Stimulated activated effector memory CD8-positive, alpha-beta T cell treated with anti-CD3 and anti-CD28 coated beads, Interleukin-12 subunit alpha, Interleukin-12 subunit beta, amount 100 ng/mL, for 72 hours (primary cell): ENCODE measurements at regions not wholly inside any gene's neighbourhood (a gene's known extent, or its start where the extent isn't known, plus 50 kb on each side); places are given as distances from the start of the nearest gene placed in this dataset.
"Not testable (repeated sequence)": the region's sequence is repeated elsewhere in the genome, so short reads cannot be mapped to it uniquely, and the experiment has no call there.

Experiments used
- ATAC-seq: fragments of 150-1000 bp; cut with Tn5 transposase; 2 replicates; pipeline ENCODE4 v1.10.0; 2021
- DNase-seq, 2 donors: peaks; one replicate each; pipeline ENCODE4 v3.0.0; 2021 to 2022; ENCODE audit warnings: low spot score in 2 of 2
- H3K27ac Mint-ChIP-seq: one replicate; pipeline ENCODE4 v1.8.0; 2022; ENCODE audit warnings: mild to moderate bottlenecking, mixed read lengths
- H3K36me3 Mint-ChIP-seq: one replicate; pipeline ENCODE4 v1.8.0; 2022; ENCODE audit warnings: mild to moderate bottlenecking, mixed read lengths
- H3K4me1 Mint-ChIP-seq: one replicate; pipeline ENCODE4 v1.8.0; 2022; ENCODE audit warnings: mixed read lengths
- H3K4me3 Mint-ChIP-seq: one replicate; pipeline ENCODE4 v1.8.0; 2022; ENCODE audit warnings: mild to moderate bottlenecking, mixed read lengths
- H3K9me3 Mint-ChIP-seq: one replicate; pipeline ENCODE4 v1.8.0; 2022; ENCODE audit warnings: mixed read lengths

DNA sequence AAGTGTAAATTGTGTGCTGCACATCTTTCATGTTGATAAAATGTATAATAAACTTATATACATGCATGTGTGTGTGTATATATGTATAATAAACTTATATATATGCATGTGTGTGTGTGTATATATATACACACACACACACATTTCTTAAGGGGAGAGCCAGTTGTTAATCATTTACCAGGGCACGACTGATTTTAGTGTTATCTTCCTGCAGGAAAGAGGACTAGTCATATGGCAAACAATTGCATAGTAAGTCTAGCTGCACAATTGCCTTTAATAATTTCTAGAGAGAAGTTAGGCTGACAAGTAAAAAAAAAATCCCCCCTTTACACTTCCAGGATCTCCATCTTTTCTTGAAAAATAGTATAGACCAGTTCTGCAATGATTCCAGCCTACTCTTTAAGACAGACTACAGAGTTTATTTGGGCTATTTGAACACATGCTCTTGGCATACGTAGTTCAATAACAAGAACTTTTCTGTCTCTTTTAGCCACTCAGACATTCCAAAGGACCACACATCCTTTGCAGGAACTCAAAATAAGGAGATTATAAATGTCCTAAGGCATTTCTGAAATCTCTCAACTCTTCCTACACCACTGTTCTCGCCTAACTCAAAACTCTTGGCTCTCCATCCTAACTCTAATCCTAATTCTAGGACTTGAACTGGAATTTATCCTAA lies 163.6 kb upstream of the SETMAR start:
- DNase-seq (no peak), ATAC-seq (no peak)
- H3K36me3 Mint-ChIP-seq = no peaks in the 10 kb centered on the region
- no peak overlapping the region for H3K4me3 Mint-ChIP-seq
- no peaks in the 10 kb centered on the region for H3K9me3 Mint-ChIP-seq
- no peaks in the 10 kb centered on the region for H3K4me1 Mint-ChIP-seq
- H3K27ac Mint-ChIP-seq = no peak overlapping the region

DNA sequence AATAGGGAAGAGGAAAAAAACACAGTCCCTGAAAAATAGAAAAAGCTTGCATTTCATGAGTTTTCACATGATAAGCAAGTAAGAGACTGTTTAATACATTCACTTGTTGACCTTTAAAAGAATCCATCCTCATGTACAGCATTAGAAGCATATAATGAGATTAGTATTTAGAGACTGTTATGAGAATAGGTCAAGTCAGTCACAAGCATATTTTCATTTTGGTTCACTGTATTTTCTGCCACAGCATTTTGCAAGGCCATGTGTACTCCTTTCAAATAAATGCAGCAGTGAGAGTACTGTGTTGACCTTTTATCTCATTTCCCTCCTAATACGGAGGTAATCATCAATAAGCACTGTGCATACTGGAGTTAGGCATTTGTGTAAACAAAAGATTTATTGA lies 162.2 kb upstream of the SETMAR start:
- ATAC-seq (no peak), DNase-seq (no peak)
- Mint-ChIP-seq H3K36me3 (no peaks in the 10 kb centered on the region), H3K9me3 (peaks cover under 1% of the 10 kb centered on the region), H3K4me1 (no peaks in the 10 kb centered on the region), H3K4me3 (no peak overlapping the region), H3K27ac (no peak overlapping the region)

DNA sequence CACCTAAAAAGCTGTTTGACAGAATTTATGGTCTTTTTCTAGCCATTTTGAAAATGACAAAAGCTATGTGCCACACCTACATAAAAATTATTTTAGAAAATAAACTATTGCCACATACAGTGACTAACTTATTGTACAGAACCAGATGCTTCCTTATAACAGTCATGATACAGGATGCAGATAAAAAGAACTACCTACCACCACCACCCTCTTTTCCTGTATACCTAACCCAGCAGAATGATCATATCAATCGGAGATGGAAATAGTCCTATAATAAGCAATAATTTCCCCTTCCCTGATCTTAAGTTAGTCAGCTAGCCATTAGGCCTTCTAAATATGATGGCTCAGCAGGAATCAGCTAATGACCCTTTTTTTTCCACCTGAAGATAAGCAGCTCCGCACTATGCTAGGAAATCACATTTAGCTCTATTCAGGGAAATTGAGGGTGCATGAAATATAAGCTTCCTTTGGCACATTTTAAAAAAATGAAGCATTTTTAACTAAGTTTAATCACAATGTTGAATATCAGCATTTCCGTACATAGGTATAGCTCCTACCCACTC lies 155.5 kb upstream of the SETMAR start:
- H3K4me3 Mint-ChIP-seq = no peak overlapping the region

DNA sequence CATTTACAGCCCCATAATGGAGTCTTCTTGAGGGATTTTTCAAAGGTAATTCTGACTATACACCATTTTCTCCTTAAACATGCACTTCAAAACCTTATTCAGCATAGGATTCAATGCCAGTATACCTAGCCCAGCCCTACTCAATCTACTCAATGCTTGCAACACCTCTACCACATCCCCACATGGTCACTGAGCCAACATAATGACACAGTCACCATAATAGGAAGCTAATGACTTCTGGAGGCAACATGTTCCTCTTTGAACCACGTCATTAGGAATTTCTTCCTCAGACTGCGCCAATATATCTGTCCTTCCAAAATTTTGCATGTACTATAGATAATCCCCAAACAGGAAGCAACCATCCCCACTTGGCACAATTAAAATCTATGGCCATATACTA lies 153.9 kb upstream of the SETMAR start:
- Mint-ChIP-seq H3K4me1 (no peaks in the 10 kb centered on the region), H3K9me3 (peaks cover 3% of the 10 kb centered on the region), H3K4me3 (no peak overlapping the region)

More for the DNA sequence above, 155.5 kb upstream of the SETMAR start:
- H3K36me3 Mint-ChIP-seq = no peaks in the 10 kb centered on the region
- no peak overlapping the region for H3K27ac Mint-ChIP-seq
- H3K9me3 Mint-ChIP-seq = peaks cover 3% of the 10 kb centered on the region
- no peaks in the 10 kb centered on the region for H3K4me1 Mint-ChIP-seq
- no peak for ATAC-seq
- no peak for DNase-seq

DNA sequence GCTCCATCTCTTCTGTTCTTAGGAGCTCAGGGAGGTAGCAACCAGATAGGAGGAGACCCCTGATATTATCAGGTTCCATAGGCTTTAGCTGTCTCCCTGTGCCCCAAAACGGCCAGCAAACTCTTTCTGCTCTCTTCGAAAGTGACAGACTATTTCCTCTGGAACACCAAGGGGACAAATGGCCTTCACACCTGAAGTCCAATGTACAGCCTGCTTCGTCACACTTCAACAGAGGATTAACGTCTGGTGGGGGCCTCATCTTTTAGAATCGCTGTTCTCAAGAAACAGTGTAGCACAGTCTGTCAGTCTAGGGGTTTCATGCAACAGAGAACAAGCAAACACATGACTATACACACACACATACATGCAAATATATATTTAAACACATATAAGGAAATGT lies 152.4 kb upstream of the SETMAR start:
- Mint-ChIP-seq H3K36me3 (no peaks in the 10 kb centered on the region), H3K27ac (no peak overlapping the region), H3K4me1 (no peaks in the 10 kb centered on the region), H3K4me3 (no peak overlapping the region), H3K9me3 (peaks cover 3% of the 10 kb centered on the region)
- ATAC-seq (no peak), DNase-seq (no peak)

More for the DNA sequence above, 153.9 kb upstream of the SETMAR start:
- Mint-ChIP-seq H3K27ac (no peak overlapping the region), H3K36me3 (no peaks in the 10 kb centered on the region)
- ATAC-seq = no peak
- DNase-seq = no peak

DNA sequence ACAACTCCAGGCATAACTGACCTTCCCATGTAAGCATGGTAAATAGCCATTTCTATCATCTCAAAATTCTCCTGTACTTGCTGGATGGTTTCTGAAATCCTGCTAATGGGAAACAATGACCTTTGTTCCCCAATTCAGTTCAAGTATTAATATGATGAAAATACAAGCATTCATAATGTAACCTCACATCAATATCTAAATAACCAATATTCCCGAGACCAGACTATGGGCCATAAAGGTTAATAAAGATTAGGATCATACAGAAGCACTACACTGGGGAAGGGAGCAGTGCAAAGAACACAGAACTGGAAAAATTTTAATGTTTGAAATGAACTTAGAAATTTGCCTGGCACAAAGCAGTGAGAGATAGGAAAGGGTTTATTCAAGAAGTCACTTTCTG lies 151.3 kb upstream of the SETMAR start:
- Mint-ChIP-seq H3K4me1 (no peaks in the 10 kb centered on the region), H3K27ac (no peak overlapping the region), H3K4me3 (no peak overlapping the region), H3K36me3 (no peaks in the 10 kb centered on the region), H3K9me3 (no peaks in the 10 kb centered on the region)
- DNase-seq (no peak), ATAC-seq (no peak)

DNA sequence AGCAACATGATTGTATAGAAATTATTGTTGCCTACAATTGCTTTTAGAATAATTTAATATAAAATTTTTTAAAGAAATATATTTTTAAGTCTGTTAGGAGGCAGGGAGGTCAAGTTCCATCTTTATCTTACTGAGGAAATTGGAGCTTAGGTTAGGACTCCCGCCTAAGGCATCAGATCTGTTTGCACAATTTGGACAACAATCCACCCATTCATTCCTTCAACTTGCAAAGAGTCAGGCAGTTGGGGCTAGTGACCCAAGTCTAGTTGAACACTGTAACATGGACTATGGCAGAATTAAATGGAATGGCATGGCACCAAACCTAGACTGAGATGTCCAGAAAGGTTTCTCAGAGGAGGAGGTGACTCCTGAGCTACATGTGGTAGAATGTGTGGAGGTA lies 149.4 kb upstream of the SETMAR start:
- no peak overlapping the region for H3K4me3 Mint-ChIP-seq
- ATAC-seq (no peak), DNase-seq (no peak)
- no peaks in the 10 kb centered on the region for H3K36me3 Mint-ChIP-seq
- no peaks in the 10 kb centered on the region for H3K4me1 Mint-ChIP-seq
- H3K9me3 Mint-ChIP-seq = no peaks in the 10 kb centered on the region
- H3K27ac Mint-ChIP-seq = no peak overlapping the region

DNA sequence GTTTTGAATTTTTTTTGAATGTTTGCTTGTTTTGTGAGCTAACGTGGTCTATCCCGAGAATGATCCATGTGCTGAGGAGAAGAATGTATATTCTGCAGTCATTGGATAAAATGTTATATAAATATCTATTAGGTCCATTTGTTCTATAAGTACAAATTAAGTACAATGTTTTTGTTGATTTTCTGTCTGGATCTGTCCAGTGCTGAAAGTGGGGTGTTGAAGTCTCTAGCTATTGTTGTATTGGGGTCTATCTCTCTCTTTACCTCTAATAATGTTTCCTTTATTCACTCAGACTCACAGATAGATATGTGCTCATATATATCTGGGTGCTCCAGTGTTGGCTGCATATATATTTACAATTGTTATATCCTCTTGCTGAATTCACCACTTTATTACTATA lies 144.8 kb upstream of the SETMAR start:
- Mint-ChIP-seq H3K27ac (no peak overlapping the region), H3K4me1 (no peaks in the 10 kb centered on the region), H3K4me3 (no peak overlapping the region), H3K36me3 (no peaks in the 10 kb centered on the region), H3K9me3 (peaks cover 4% of the 10 kb centered on the region)
- ATAC-seq (no peak), DNase-seq (no peak)

DNA sequence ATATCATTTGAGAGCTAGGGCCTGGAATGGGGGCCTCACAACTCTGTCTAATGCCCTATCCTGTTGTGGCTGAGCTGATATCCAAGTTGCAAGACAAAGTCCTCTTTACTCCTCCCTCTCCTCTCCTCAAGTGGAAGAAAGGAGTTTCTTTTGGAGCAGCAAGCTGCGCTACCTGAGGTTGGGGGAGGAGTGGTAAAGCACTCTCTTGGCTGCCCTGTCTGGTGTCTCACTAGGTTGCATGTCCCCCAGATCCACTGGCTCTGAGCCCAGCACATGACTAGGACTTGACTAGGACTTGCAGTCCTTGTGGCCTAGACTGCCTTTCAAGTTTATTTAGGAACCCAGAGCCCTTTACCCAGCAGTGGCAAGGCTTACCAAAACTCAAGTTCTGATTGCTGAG lies 141.1 kb upstream of the SETMAR start:
- Mint-ChIP-seq H3K4me1 (no peaks in the 10 kb centered on the region), H3K36me3 (no peaks in the 10 kb centered on the region), H3K9me3 (peaks cover 4% of the 10 kb centered on the region), H3K27ac (no peak overlapping the region), H3K4me3 (no peak overlapping the region)
- no peak for DNase-seq
- no peak for ATAC-seq

DNA sequence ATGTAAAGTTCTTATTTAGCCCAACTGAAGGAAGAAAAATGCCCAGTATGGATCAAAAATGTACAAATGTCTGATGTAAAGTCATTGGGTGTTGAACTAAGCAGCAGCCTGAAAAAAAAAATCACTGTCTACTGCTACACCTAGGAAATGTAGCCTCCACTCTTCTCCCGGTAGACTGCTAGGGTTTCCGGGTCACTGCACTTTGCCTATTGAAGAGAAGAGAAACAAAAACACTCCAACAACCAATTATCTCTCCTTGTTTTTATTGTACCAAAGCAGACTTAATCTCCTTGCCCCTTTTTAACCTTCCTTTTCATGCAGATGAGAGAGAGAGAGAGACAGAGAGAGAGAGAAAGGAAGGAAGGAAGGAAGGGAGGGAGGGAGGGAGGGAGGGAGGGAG lies 140.2 kb upstream of the SETMAR start:
- no peak overlapping the region for H3K4me3 Mint-ChIP-seq
- ATAC-seq = no peak
- no peak for DNase-seq
- no peaks in the 10 kb centered on the region for H3K36me3 Mint-ChIP-seq
- peaks cover 4% of the 10 kb centered on the region for H3K9me3 Mint-ChIP-seq
- H3K27ac Mint-ChIP-seq = no peak overlapping the region
- no peaks in the 10 kb centered on the region for H3K4me1 Mint-ChIP-seq

DNA sequence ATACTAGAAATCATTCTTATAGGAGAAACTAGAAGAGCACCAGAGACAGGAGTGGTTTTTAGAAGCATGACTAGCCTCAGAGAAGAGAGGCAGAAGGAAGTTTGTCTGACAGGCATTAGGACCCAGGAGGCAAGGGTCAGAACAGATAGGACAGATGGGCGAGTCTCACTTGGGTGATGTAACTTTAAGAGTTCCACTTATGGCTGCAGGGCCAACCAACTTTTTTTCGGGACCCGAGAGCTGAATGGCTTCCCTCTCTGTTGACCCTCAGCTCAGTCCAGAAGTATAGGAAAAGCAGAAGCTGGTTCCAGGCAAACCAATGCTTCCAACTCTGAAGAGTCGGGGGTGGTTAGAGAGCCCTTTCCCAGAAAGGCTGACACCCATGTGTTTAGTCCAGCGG lies 136.6 kb upstream of the SETMAR start:
- H3K36me3 Mint-ChIP-seq = no peaks in the 10 kb centered on the region
- no peaks in the 10 kb centered on the region for H3K9me3 Mint-ChIP-seq
- no peak for ATAC-seq
- no peak overlapping the region for H3K4me3 Mint-ChIP-seq
- H3K4me1 Mint-ChIP-seq = no peaks in the 10 kb centered on the region
- DNase-seq = no peak
- H3K27ac Mint-ChIP-seq = no peak overlapping the region

DNA sequence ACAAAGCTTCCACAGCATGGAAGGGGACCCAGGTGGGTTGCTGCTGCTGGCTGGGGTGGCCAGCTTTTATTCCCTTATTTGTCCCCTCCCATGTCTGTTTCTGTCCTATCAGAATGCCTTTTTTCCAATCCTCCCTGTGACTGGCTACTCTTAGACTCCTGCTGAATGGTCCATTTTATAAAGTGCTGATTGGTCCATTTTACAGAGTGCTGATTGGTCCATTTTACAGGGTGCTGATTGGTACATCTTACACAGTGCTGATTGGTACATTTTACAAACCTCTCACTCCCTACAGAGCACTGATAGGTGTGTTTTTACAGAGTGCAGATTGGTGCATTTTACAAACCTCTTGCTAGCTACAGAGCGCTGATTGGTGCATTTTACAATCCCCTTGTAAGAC lies 135.9 kb upstream of the SETMAR start:
- H3K4me3 Mint-ChIP-seq, H3K9me3 Mint-ChIP-seq, H3K36me3 Mint-ChIP-seq, ATAC-seq, H3K27ac Mint-ChIP-seq, DNase-seq, H3K4me1 Mint-ChIP-seq: not testable (repeated sequence)

DNA sequence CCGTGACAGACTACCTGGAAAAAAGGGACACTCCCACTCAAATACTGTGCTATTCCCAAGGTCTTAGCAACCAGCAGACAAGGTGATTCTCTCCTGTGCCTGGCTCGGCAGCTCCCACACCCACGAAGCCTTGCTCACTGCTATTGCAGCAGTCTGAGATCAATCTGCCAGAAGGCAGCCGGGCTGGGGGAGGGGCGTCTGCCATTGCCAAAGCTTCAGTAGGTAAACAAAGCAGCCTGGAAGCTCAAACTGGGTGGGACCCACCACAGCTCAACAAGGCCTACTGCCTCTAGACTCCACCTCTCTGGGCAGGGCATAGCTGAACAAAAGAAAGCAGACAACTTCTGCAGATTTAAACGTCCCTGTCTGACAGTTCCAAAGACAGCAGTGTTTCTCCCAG lies 128.4 kb upstream of the SETMAR start:
- DNase-seq (no peak), ATAC-seq (no peak)
- no peak overlapping the region for H3K4me3 Mint-ChIP-seq
- no peaks in the 10 kb centered on the region for H3K4me1 Mint-ChIP-seq
- H3K27ac Mint-ChIP-seq = no peak overlapping the region
- H3K9me3 Mint-ChIP-seq = peaks cover 12% of the 10 kb centered on the region
- no peaks in the 10 kb centered on the region for H3K36me3 Mint-ChIP-seq

DNA sequence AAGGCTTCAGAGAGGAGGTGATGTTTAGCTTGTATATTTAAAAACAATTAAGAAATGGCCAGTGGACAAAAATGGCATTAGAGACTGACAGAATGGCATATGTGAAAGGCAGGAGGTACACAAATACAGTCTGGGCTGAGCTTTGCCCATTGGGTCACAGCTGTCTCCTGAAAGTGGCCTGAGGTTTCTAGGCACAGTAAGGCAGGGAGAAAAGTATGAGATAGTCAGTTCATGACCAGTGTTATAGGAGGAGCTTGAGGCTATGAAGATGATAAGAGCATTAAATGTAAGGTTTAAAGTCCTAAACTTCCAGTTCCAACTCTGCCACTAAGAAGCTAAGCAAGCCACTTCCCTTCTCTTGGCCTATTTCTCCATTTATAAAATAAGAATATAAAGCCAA lies 111.2 kb upstream of the SETMAR start:
- Mint-ChIP-seq H3K4me3 (no peak overlapping the region), H3K4me1 (no peaks in the 10 kb centered on the region), H3K9me3 (peaks cover 14% of the 10 kb centered on the region), H3K27ac (no peak overlapping the region), H3K36me3 (no peaks in the 10 kb centered on the region)
- ATAC-seq (no peak), DNase-seq (no peak)

DNA sequence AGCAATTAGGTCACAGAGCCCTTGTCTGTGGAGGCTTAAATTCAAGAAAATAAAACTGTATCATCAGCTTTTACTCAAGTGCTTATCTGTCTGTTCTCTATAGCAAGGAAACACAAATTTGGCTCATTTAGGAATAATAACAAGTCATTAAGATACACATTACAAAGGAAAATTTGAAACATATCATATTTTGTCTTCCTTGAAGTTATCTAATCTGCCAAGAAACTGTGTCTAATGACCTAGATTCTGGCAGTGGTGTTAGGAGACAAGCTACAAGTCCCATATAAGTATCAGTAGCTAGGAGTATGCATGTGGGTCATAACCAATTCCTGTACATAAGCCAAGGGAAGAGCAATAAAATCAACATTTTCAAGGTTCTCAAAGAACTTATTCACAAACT lies 108.2 kb upstream of the SETMAR start:
- Mint-ChIP-seq H3K27ac (no peak overlapping the region), H3K36me3 (no peaks in the 10 kb centered on the region), H3K4me3 (no peak overlapping the region), H3K4me1 (no peaks in the 10 kb centered on the region), H3K9me3 (peaks cover 8% of the 10 kb centered on the region)
- no peak for DNase-seq
- no peak for ATAC-seq

DNA sequence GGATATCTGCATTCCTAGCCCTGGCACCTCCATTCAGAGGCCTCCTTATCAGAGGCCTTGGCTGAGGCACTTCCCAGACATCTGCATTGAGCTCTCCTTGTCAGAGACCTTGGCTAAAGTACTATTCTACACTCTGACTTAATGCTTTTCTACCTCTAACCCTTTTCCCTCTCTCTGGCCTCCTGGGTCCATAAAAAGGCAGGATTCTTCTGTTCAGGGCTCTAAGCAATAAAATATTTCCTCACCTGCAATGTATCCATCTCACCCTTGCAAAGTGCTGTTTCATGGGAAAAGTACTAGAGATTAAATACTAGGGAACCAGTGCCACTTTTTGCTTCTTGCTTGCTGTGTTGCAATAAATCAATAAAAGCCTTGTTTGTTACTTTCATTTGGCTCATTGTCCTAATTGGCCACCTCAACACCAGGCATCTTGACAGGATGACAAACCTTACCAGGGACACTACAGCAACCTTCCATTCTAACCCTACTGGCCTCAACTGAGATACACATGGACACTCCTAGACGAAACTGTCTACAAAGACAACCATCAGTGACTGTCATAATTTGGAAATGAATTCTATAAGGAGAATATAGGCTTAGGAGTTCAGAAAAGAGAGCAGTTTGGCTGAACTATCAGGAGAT lies 106.5 kb upstream of the SETMAR start:
- Mint-ChIP-seq H3K4me3 (no peak overlapping the region), H3K9me3 (peaks cover 4% of the 10 kb centered on the region), H3K27ac (no peak overlapping the region), H3K4me1 (no peaks in the 10 kb centered on the region), H3K36me3 (no peaks in the 10 kb centered on the region)
- DNase-seq (no peak), ATAC-seq (no peak)
